HCT116 (cell line): ENCODE measurements at regions not wholly inside any gene's neighbourhood (a gene's known extent, or its start where the extent isn't known, plus 50 kb on each side); places are given as distances from the start of the nearest gene placed in this dataset.

Source experiments
- ATAC-seq: fragments of 200-7000 bp; cut with Tn5 transposase; 2 replicates; pipeline ENCODE4 v1.9.1; 2020; ENCODE audit warnings: mild to moderate bottlenecking, moderate library complexity
- BruUV-seq: library from RNA; stranded (reverse); fragments of 400-500 nt; replicated peaks from 2 replicates; lab custom pipeline; 2021; lab: Mats Ljungman, UMichigan
- CTCF ChIA-PET: fragments of 300-600 bp; sonication (Branson Sonifier 250); formaldehyde crosslinking; loops from one replicate; lab custom pipeline; 2021; ENCODE audit warnings: antibody characterized with exemption; lab: Charles Lee
- POLR2A ChIA-PET: fragments of 300-600, 350-600 bp; sonication (Branson Sonifier 250); formaldehyde crosslinking; loops from one replicate; lab custom pipeline; 2021; ENCODE audit warnings: antibody characterized with exemption; lab: Charles Lee
- RAD21 ChIA-PET, 2 experiments: fragments of 300-600 bp; sonication (Branson Sonifier 250); formaldehyde crosslinking; loops; one replicate each; lab custom pipeline; 2023; ENCODE audit warnings: low total read pairs in 2 of 2; ENCODE audit not compliant: uncharacterized antibody in 2 of 2, unreplicated experiment in 2 of 2, low non-redundant PET in 1 of 2; lab: Charles Lee
- DNase-seq: peaks from one replicate; pipeline ENCODE4 v3.0.0-alpha.2; 2010; ENCODE audit warnings: low read depth, low spot score
- H2AFZ ChIP-seq: fragments of 200-600 bp; shearing (Covaris generic), sonication (generic); 2 replicates; pipeline ENCODE4 v1.6.1; 2017; ENCODE audit warnings: low read depth, mixed run types, mixed read lengths, antibody characterized with exemption, low read length; ENCODE audit not compliant: poor library complexity, severe bottlenecking
- H3K27ac ChIP-seq: 2 replicates; pipeline ENCODE4 v1.5.1; 2012; ENCODE audit warnings: low read depth, low read length
- H3K27me3 ChIP-seq: fragments of 200-600 bp; sonication (generic); 2 replicates; pipeline ENCODE4 v1.6.1; 2016; ENCODE audit warnings: mixed run types, low read length, mixed read lengths; ENCODE audit not compliant: insufficient read depth
- H3K36me3 ChIP-seq, 2 experiments: fragments of 200-500 bp in 1 of 2; fragments of 200-600 bp in 1 of 2; sonication (Bioruptor generic) in 1 of 2; sonication (generic) in 1 of 2; 2 replicates each; pipeline versions ENCODE4 v1.5.1 to v1.6.1; 2014 to 2016; ENCODE audit warnings: low read length in 2 of 2, inconsistent platforms in 1 of 2, mixed read lengths in 1 of 2, mixed run types in 1 of 2; ENCODE audit not compliant: insufficient read depth in 2 of 2, control insufficient read depth in 1 of 2
- H3K4me1 ChIP-seq, 2 experiments: fragments of 200-600 bp in 1 of 2; sonication (generic) in 1 of 2; 2 replicates each; pipeline versions ENCODE4 v1.5.1 to v1.6.1; 2012 to 2017; ENCODE audit warnings: low read length in 2 of 2, inconsistent platforms in 1 of 2, mild to moderate bottlenecking in 1 of 2, mixed read lengths in 1 of 2, mixed run types in 1 of 2, moderate library complexity in 1 of 2; ENCODE audit not compliant: insufficient read depth in 2 of 2, control insufficient read depth in 1 of 2
- H3K4me2 ChIP-seq: fragments of 200-600 bp; sonication (generic); 2 replicates; pipeline ENCODE4 v1.6.1; 2017; ENCODE audit warnings: mixed run types, low read length, mixed read lengths
- H3K4me3 ChIP-seq, 2 experiments: fragments of 200-600 bp in 1 of 2; sonication (generic) in 1 of 2; replicated peaks in 1 of 2; 2 replicates each; pipeline ENCODE4 v1.5.1; 2011 to 2016; ENCODE audit warnings: low read length in 2 of 2, control low read depth in 1 of 2, low read depth in 1 of 2, mild to moderate bottlenecking in 1 of 2, mixed read lengths in 1 of 2, mixed run types in 1 of 2
- H3K79me2 ChIP-seq: fragments of 200-600 bp; sonication (generic); 2 replicates; pipeline ENCODE4 v1.6.1; 2017; ENCODE audit warnings: mild to moderate bottlenecking, mixed run types, low read length, moderate library complexity, mixed read lengths; ENCODE audit not compliant: insufficient read depth
- H3K9ac ChIP-seq: fragments of 200-600 bp; sonication (generic); 2 replicates; pipeline ENCODE4 v1.6.1; 2016; ENCODE audit warnings: low read length, mixed read lengths
- H3K9me2 ChIP-seq: fragments of 200-600 bp; sonication (generic), shearing (Covaris generic); 2 replicates; pipeline ENCODE4 v1.6.1; 2017; ENCODE audit warnings: mixed run types, mild to moderate bottlenecking, moderate library complexity; ENCODE audit not compliant: insufficient read depth
- H3K9me3 ChIP-seq, 2 experiments: fragments of 200-500 bp in 1 of 2; fragments of 200-600 bp in 1 of 2; sonication (Bioruptor generic) in 1 of 2; sonication (generic) in 1 of 2; 2 replicates each; pipeline ENCODE4 v1.6.1; 2014 to 2017; ENCODE audit warnings: low read length in 2 of 2, mixed read lengths in 2 of 2, inconsistent platforms in 1 of 2, low read depth in 1 of 2, mild to moderate bottlenecking in 1 of 2, mixed run types in 1 of 2, moderate library complexity in 1 of 2; ENCODE audit not compliant: control insufficient read depth in 1 of 2, insufficient read depth in 1 of 2
- H4K20me1 ChIP-seq: fragments of 200-600 bp; sonication (generic), shearing (Covaris generic); 2 replicates; pipeline ENCODE4 v1.6.1; 2017; ENCODE audit warnings: mixed run types, mild to moderate bottlenecking, moderate library complexity; ENCODE audit not compliant: insufficient read depth
- ELF1 ChIP-seq: IDR thresholded peaks from 2 replicates; pipeline ENCODE4 v1.6.1; 2012; ENCODE audit warnings: low read depth, borderline replicate concordance
- EZH2 ChIP-seq: fragments of 200-600 bp; sonication (generic); IDR thresholded peaks from 2 replicates; pipeline ENCODE4 v1.6.1; 2017; ENCODE audit warnings: antibody characterized with exemption, mixed run types
- FOSL1 ChIP-seq: IDR thresholded peaks from 2 replicates; pipeline ENCODE4 v1.6.1; 2012; ENCODE audit warnings: low read depth
- POLR2AphosphoS5 ChIP-seq: IDR thresholded peaks from 2 replicates; pipeline ENCODE4 v1.6.1; 2011; ENCODE audit warnings: mild to moderate bottlenecking, low read depth, low read length, moderate library complexity
- SIN3A ChIP-seq: IDR thresholded peaks from 2 replicates; pipeline ENCODE4 v1.6.1; 2012; ENCODE audit warnings: low read depth
- ZNF274 ChIP-seq: fragments of 200-500 bp; sonication (Bioruptor generic); IDR thresholded peaks from 2 replicates; pipeline ENCODE4 v1.6.1; 2014; ENCODE audit warnings: mild to moderate bottlenecking, low read depth, low read length, inconsistent platforms
- intact Hi-C: fragments of 100-400 bp; cut with micrococcal nuclease; formaldehyde crosslinking; loops from 2 replicates; pipeline ENCODE4 v1.10.0; 2022
- TF ChIP-seq, protein P1 (sequence below): IDR thresholded peaks from 2 replicates; pipeline ENCODE4 v1.6.1; 2012; ENCODE audit warnings: low read depth
- TF ChIP-seq, protein P2 (sequence below): IDR thresholded peaks from 2 replicates; pipeline ENCODE4 v1.6.1; 2012
- TF ChIP-seq, protein P3 (sequence below): IDR thresholded peaks from 2 replicates; pipeline ENCODE4 v1.6.1; 2012

DNA sequence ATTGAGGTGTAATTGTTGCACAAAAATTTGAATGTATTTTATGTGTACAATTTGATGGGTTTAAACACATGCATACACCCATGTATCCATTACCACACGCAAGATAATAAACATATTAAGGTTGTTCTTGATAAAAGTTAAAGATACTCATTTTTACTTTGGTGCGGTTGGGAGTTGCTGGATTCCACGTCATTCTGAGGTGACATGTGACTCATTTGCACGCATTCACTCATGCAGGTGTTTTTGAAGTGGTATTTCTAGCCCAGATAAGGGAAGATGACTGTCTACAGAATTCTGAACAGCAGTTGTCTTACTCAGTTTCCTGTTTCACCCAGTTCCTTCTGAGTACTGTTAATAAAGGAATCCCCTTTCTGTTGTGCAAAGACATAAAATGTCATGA is 142.0 kb downstream of the RTL3 start (continued):
- TF ChIP-seq, protein P1, sequence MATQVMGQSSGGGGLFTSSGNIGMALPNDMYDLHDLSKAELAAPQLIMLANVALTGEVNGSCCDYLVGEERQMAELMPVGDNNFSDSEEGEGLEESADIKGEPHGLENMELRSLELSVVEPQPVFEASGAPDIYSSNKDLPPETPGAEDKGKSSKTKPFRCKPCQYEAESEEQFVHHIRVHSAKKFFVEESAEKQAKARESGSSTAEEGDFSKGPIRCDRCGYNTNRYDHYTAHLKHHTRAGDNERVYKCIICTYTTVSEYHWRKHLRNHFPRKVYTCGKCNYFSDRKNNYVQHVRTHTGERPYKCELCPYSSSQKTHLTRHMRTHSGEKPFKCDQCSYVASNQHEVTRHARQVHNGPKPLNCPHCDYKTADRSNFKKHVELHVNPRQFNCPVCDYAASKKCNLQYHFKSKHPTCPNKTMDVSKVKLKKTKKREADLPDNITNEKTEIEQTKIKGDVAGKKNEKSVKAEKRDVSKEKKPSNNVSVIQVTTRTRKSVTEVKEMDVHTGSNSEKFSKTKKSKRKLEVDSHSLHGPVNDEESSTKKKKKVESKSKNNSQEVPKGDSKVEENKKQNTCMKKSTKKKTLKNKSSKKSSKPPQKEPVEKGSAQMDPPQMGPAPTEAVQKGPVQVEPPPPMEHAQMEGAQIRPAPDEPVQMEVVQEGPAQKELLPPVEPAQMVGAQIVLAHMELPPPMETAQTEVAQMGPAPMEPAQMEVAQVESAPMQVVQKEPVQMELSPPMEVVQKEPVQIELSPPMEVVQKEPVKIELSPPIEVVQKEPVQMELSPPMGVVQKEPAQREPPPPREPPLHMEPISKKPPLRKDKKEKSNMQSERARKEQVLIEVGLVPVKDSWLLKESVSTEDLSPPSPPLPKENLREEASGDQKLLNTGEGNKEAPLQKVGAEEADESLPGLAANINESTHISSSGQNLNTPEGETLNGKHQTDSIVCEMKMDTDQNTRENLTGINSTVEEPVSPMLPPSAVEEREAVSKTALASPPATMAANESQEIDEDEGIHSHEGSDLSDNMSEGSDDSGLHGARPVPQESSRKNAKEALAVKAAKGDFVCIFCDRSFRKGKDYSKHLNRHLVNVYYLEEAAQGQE = no peak
- TF ChIP-seq, protein P2, sequence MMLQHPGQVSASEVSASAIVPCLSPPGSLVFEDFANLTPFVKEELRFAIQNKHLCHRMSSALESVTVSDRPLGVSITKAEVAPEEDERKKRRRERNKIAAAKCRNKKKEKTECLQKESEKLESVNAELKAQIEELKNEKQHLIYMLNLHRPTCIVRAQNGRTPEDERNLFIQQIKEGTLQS = no peak
- TF ChIP-seq ZNF274 = no peak
- TF ChIP-seq, protein P3, sequence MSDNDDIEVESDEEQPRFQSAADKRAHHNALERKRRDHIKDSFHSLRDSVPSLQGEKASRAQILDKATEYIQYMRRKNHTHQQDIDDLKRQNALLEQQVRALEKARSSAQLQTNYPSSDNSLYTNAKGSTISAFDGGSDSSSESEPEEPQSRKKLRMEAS = no peak
- TF ChIP-seq, all 23 proteins: peak for 0

DNA sequence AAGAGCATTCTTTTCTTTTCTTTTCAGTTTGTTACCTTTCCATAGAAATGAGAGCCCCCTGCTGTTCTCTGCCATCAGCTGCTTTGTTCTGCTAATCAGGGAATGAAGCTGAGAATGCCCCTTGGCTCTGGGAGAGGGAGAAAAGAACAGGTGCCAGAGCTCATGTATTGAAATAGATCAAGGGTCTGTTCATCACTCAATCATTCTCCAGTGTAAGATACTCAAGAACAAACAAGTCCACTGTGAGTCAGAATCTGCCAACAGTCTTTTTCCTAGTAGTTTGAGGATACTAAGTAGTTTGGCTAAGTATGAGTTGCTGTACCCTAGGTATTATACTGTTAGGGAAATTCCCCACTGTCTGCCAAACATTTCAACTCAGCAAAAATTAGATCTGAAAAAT is 144.3 kb downstream of the RTL3 start:
- H3K9ac ChIP-seq = no peak overlapping the region
- H3K4me3 ChIP-seq = no peak overlapping the region
- no TSS peak for BruUV-seq
- no peaks in the 10 kb centered on the region for H3K27me3 ChIP-seq
- H3K9me3 ChIP-seq = no peaks in the 10 kb centered on the region
- ATAC-seq (no peak), DNase-seq (no peak)
- no peak overlapping the region for H3K4me2 ChIP-seq
- no peaks in the 10 kb centered on the region for H3K79me2 ChIP-seq
- ChIA-PET RAD21 (no interaction called here), CTCF (no interaction called here), POLR2A (no interaction called here)
- H3K9me2 ChIP-seq = no peaks in the 10 kb centered on the region
- no peak for TF ChIP-seq ELF1
- no peak for TF ChIP-seq EZH2
- TF ChIP-seq POLR2AphosphoS5 = no peak
- no peak for TF ChIP-seq SIN3A
- TF ChIP-seq FOSL1 = no peak
- no peaks in the 10 kb centered on the region for H3K36me3 ChIP-seq
- no peak overlapping the region for H3K27ac ChIP-seq
- intact Hi-C loops = no loop called here
- H4K20me1 ChIP-seq = no peaks in the 10 kb centered on the region
- H2AFZ ChIP-seq = no peak overlapping the region
- H3K4me1 ChIP-seq = no peaks in the 10 kb centered on the region
